Limb (tissue), 2 donors: ENCODE measurements at regions not wholly inside any gene's neighbourhood (a gene's known extent, or its start where the extent isn't known, plus 50 kb on each side); places are given as distances from the start of the nearest gene placed in this dataset.

Experiments
- DNase-seq, 2 donors: peaks; one replicate each; pipeline ENCODE4 v3.0.0-alpha.2; 2016; ENCODE audit errors: extremely low spot score in 2 of 2

GRCh38 chr5:167226386-167226785, 1065.1 kb upstream of the WWC1 start:
- DNase-seq, result no peak

- no peak for DNase-seq
Observed at GRCh38 chr5:167228134-167228533, 1063.3 kb upstream of the WWC1 start.

GRCh38 chr5:167229751-167230150, 1061.7 kb upstream of the WWC1 start:
- no peak for DNase-seq

GRCh38 chr5:167230414-167230813, 1061.0 kb upstream of the WWC1 start:
- DNase-seq, result no peak

- DNase-seq, result no peak
Observed at GRCh38 chr5:167232675-167233311, 1058.7 kb upstream of the WWC1 start.

- no peak for DNase-seq
Observed at GRCh38 chr5:167233507-167234220, 1057.8 kb upstream of the WWC1 start.

GRCh38 chr5:167241436-167242067, 1049.9 kb upstream of the WWC1 start:
- DNase-seq, result no peak

- no peak for DNase-seq
Observed at GRCh38 chr5:167242701-167243100, 1048.7 kb upstream of the WWC1 start.

- DNase-seq, result no peak
Observed at GRCh38 chr5:167243463-167243862, 1048.0 kb upstream of the WWC1 start.

GRCh38 chr5:167244583-167244982, 1046.9 kb upstream of the WWC1 start:
- peak in 1 of 2 donors; percentile 56 for DNase-seq

- DNase-seq, result no peak
Observed at GRCh38 chr5:167245868-167246267, 1045.6 kb upstream of the WWC1 start.

GRCh38 chr5:167247816-167248215, 1043.6 kb upstream of the WWC1 start:
- DNase-seq, result no peak

- no peak for DNase-seq
Observed at GRCh38 chr5:167248257-167248656, 1043.2 kb upstream of the WWC1 start.

- no peak for DNase-seq
Observed at GRCh38 chr5:167250996-167251395, 1040.4 kb upstream of the WWC1 start.

GRCh38 chr5:167254132-167254531, 1037.3 kb upstream of the WWC1 start:
- no peak for DNase-seq

- DNase-seq, result no peak
Observed at GRCh38 chr5:167255926-167256325, 1035.5 kb upstream of the WWC1 start.

- no peak for DNase-seq
Observed at GRCh38 chr5:167259806-167260205, 1031.6 kb upstream of the WWC1 start.

- no peak for DNase-seq
Observed at GRCh38 chr5:167261309-167262100, 1029.9 kb upstream of the WWC1 start.

GRCh38 chr5:167263185-167263584, 1028.3 kb upstream of the WWC1 start:
- DNase-seq, result no peak

- no peak for DNase-seq
Observed at GRCh38 chr5:167264348-167264747, 1027.1 kb upstream of the WWC1 start.

- no peak for DNase-seq
Observed at GRCh38 chr5:167268337-167268736, 1023.1 kb upstream of the WWC1 start.

GRCh38 chr5:167269146-167269545, 1022.3 kb upstream of the WWC1 start:
- no peak for DNase-seq
